BJ (cell line): ENCODE measurements at regions not wholly inside any gene's neighbourhood (a gene's known extent, or its start where the extent isn't known, plus 50 kb on each side); places are given as distances from the start of the nearest gene placed in this dataset.
"Not testable (repeated sequence)": the region's sequence is repeated elsewhere in the genome, so short reads cannot be mapped to it uniquely, and the experiment has no call there.

Experiments used
- CTCF ChIA-PET: fragments of 350-600 bp; formaldehyde crosslinking; extraction: SDS; loops from one replicate; lab custom pipeline; 2021; ENCODE audit warnings: antibody characterized with exemption, inconsistent platforms; lab: Yijun Ruan, JAX
- POLR2A ChIA-PET: fragments of 300-600 bp; sonication (Branson Sonifier 250); formaldehyde crosslinking; extraction: SDS; loops from one replicate; lab custom pipeline; 2021; ENCODE audit warnings: antibody characterized with exemption; lab: Charles Lee
- DNase-seq: peaks from one replicate; pipeline ENCODE4 v3.0.0-alpha.2; 2011; ENCODE audit warnings: low read depth
- H3K27me3 ChIP-seq: 2 replicates; pipeline ENCODE4 v1.6.0; 2011; ENCODE audit warnings: low read length; ENCODE audit not compliant: control insufficient read depth, insufficient read depth
- H3K36me3 ChIP-seq: 2 replicates; pipeline ENCODE4 v1.5.1; 2011; ENCODE audit warnings: low read length; ENCODE audit not compliant: control insufficient read depth, insufficient read depth
- H3K4me3 ChIP-seq: 2 replicates; pipeline ENCODE4 v1.5.1; 2011; ENCODE audit warnings: low read depth, mild to moderate bottlenecking, control low read depth, low read length
- CTCF ChIP-seq: IDR thresholded peaks from 2 replicates; pipeline ENCODE4 v1.5.1; 2011; ENCODE audit warnings: low read depth, mild to moderate bottlenecking, control low read depth, inconsistent platforms, low read length, moderate library complexity; ENCODE audit not compliant: insufficient read depth

GRCh38 chr17:77045441-77046041 lies 95.2 kb upstream of the SEC14L1 start:
- TF ChIP-seq CTCF = no peak
- DNase-seq = no peak
- Histone ChIP-seq H3K27me3 (peaks cover 24% of the 10 kb centered on the region), H3K4me3 (no peak overlapping the region), H3K36me3 (no peaks in the 10 kb centered on the region)
- ChIA-PET CTCF (interaction anchor here (1.2 to 8.7 kb wide), 5 partner anchors 12 to 177 kb away, joined by 3 to 66 read pairs (median 6); partner anchors contain the start of gene MGAT5B), POLR2A (no interaction called here)

- CTCF ChIA-PET = interaction anchor here (0.6 to 1.2 kb wide), 4 partner anchors 12 to 1010 kb away, joined by 3 read pairs; no protein-coding TSS in a partner anchor
- POLR2A ChIA-PET = no interaction called here
- Histone ChIP-seq H3K27me3 (peaks cover 41% of the 10 kb centered on the region), H3K4me3 (no peak overlapping the region), H3K36me3 (no peaks in the 10 kb centered on the region)
- no peak for TF ChIP-seq CTCF
- DNase-seq = no peak
Observed at GRCh38 chr17:77049440-77049839, 91.3 kb upstream of the SEC14L1 start.

- CTCF ChIA-PET = interaction anchor here (0.6 to 1.6 kb wide), 5 partner anchors 11 to 263 kb away, joined by 3 to 6 read pairs (median 4); partner anchors contain the start of gene MGAT5B
- H3K4me3 ChIP-seq, POLR2A ChIA-PET, H3K36me3 ChIP-seq, DNase-seq: not testable (repeated sequence)
- peaks cover 45% of the 10 kb centered on the region for H3K27me3 ChIP-seq
Observed at GRCh38 chr17:77050901-77051300, 89.9 kb upstream of the SEC14L1 start.

- TF ChIP-seq CTCF = no peak
- ChIA-PET CTCF (interaction anchor here (0.6 to 8.4 kb wide), 4 partner anchors 13 to 187 kb away, joined by 3 to 176 read pairs (median 45); partner anchors contain the start of gene MGAT5B), POLR2A (no interaction called here)
- H3K4me3 ChIP-seq = no peak overlapping the region
- peaks cover 36% of the 10 kb centered on the region for H3K27me3 ChIP-seq
- H3K36me3 ChIP-seq = no peaks in the 10 kb centered on the region
- DNase-seq = no peak
Observed at GRCh38 chr17:77054936-77055335, 85.8 kb upstream of the SEC14L1 start.

- no peak overlapping the region for H3K4me3 ChIP-seq
- peaks cover 31% of the 10 kb centered on the region for H3K27me3 ChIP-seq
- ChIA-PET POLR2A (no interaction called here), CTCF (interaction anchor here (0.8 to 8.4 kb wide), 11 partner anchors 11 to 234 kb away, joined by 3 to 176 read pairs (median 16); partner anchors contain the start of gene MGAT5B)
- no peak for TF ChIP-seq CTCF
- no peak for DNase-seq
- H3K36me3 ChIP-seq = no peaks in the 10 kb centered on the region
Observed at GRCh38 chr17:77055453-77055852, 85.3 kb upstream of the SEC14L1 start.
